GM19043 (cell line): ENCODE measurements at regions not wholly inside any gene's neighbourhood (a gene's known extent, or its start where the extent isn't known, plus 50 kb on each side); places are given as distances from the start of the nearest gene placed in this dataset.

ENCODE experiments used
- ATAC-seq: cut with Tn5 transposase; IDR thresholded peaks from one replicate; pipeline ENCODE4 v1.9.1; 2021; ENCODE audit warnings: low read depth; ENCODE audit not compliant: unreplicated experiment

- no peak for ATAC-seq
Measured at GRCh38 chr5:89444088-89444487, 561.1 kb upstream of the MEF2C start.

- ATAC-seq, result no peak
Measured at GRCh38 chr5:89443508-89443907, 560.5 kb upstream of the MEF2C start.

GRCh38 chr5:89441965-89442364, 559.0 kb upstream of the MEF2C start:
- ATAC-seq, result no peak

GRCh38 chr5:89440670-89441069, 557.7 kb upstream of the MEF2C start:
- ATAC-seq, result no peak

GRCh38 chr5:89437450-89438435, 554.8 kb upstream of the MEF2C start:
- ATAC-seq, result no peak

DNA sequence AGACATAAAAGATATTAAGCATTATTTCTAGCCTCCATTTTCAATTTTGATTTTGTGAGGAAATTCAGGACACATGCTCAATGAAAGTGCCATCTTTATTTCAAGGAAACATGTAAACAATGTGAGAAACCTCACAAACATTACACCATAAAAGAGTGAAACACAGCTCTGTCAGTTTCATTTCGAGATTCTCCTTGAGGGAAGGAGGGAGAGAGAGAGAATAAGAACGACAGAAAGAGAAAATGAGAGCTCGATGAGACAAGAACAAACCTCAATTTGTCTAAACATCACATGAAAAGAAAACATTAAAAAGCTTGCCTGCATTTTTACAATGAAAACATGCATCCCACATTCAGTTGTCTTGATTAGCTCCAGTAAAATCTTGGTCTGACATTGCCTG, 553.5 kb upstream of the MEF2C start:
- ATAC-seq, result no peak

DNA sequence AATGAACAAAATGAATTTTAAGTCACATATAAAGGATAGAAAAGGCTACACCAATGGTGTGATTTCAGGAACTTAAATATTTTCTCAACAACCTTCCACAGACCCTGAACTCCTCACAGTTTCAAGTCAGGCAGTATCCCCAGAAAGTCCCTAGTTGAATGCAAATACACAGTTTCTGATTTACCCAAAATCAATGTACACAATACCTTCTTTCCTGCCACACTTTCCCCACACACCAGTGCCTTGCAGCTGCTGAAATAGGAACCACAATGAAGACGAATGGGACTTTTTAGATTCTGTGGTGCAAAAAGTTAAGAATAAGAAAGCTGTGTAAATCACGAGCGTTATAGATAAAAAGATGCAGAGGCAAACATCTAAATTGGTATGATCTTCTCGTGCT, 552.4 kb upstream of the MEF2C start:
- peak; percentile 86 for ATAC-seq

GRCh38 chr5:89428624-89429023, 545.6 kb upstream of the MEF2C start:
- ATAC-seq, result no peak

DNA sequence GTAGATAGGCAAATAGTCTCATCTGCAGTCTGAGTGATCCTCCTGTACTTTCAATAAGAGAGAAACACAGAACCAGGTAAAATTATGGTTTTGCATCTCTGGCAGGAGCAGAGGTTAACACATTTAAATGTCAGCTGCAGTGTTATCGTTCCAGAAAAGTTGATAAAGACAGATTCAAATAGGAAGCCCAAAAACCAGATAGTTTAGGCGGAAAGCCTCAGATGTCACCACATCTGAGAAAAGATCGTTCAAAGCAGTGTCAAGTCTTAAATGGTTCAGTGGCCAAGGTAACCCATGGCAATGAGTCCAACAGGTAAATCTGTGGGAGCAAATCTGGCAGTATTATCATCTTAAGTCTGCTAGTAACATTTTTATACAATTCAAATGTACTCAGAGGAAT, 542.1 kb upstream of the MEF2C start:
- ATAC-seq, result no peak

DNA sequence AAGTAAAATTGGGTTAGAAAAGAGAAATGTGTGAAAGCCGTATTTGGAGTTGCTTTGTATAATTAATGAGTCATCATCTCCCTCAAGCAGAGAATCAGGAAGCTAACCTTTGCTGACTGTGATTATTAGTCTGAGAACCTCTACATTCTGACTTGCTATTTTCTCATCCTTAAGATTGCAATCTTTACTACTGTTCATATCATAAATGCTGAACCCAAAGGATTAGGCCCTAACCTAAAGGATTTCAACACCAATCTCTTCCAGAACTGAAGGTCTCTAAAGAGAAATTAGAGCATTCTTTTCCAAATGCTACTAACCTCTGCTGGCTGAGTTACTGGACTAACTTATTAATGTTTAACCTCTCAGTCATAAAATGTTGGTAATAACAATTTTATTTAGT, 538.1 kb upstream of the MEF2C start:
- peak; percentile 55 for ATAC-seq

GRCh38 chr5:89418407-89419085, 535.6 kb upstream of the MEF2C start:
- ATAC-seq, result no peak

GRCh38 chr5:89417990-89418389, 535.0 kb upstream of the MEF2C start:
- ATAC-seq, result no peak

GRCh38 chr5:89417515-89417914, 534.5 kb upstream of the MEF2C start:
- ATAC-seq, result no peak

GRCh38 chr5:89411891-89412290, 528.9 kb upstream of the MEF2C start:
- ATAC-seq, result no peak

DNA sequence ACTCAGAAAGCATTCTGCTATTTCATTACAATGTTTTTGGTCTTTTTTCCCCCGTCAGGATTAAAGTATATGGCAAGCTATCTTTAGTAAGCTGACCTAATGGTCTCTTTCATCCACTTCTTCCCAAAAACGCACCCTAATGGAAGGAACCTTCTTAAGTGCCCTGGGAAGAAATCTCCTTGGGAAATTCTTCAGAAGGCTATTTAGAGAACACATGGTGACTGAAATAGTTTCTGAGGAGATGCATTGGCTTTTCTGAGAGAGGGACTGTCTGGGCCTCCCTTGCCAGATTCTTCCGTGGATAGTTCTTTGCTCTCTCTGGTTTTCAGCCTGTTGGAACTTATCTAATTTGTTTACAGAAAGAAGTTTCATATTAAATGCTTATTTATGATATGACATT, 524.1 kb upstream of the MEF2C start:
- no peak for ATAC-seq

- no peak for ATAC-seq
Measured at GRCh38 chr5:89401659-89402058, 518.7 kb upstream of the MEF2C start.

DNA sequence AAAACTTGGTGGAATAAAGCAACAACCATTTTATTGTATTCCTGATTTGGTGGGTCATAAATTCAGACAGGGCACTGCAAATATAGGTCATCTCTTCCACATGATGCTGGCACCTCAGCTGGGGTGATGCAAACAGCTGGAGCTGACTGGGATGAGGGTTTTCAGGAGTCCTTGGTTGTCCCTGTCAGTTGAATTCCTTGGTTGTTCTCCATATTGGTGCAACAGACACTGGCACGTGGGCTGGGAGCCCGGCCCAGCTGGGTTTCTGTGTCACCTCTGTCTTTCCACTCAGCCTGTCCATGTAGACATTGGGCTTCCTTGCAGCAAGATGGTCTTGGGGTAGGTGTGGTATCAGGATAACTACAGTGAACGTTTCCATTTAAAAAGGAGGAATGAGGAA, 518.0 kb upstream of the MEF2C start:
- ATAC-seq, result no peak

DNA sequence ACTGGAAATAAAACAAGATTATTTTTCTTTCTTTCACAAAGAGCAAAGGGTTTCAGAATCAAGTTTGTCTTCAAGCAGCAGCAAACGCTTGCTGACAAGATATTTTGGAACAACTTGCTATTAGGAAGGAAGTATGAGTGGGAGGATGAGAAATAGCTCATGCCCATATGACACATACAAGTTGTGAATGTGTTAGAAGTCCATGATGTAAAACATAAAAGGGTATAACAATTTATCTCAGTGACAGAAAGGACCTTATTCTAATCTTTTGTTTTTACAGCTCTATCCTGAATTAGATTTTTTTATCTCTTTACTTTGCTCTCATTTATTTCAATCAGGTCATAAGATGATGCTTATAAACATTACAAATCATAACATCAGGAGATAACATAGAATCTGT, 516.6 kb upstream of the MEF2C start:
- no peak for ATAC-seq

DNA sequence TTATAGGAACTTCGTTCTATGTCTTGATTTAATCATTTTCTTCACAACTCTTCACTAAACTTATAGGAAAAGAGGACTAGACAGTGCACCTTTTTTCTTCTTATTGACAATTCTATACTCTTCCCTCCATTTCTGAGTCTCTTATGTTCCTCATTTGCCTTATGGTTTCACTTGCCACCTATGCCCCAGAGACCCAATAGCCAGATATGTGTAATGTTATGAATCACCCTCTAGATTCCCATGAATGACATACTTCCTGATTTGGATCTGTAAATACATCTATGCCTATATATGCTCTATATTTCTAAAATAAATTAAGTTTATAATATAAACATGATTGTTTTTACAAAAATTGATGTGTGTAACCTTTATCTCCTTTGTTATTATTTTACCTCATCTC, 514.1 kb upstream of the MEF2C start:
- ATAC-seq, result peak; percentile 75

- peak; percentile 56 for ATAC-seq
Measured at GRCh38 chr5:89396278-89396954, 513.4 kb upstream of the MEF2C start.

- ATAC-seq, result no peak
Measured at GRCh38 chr5:89395111-89395510, 512.1 kb upstream of the MEF2C start.
